ENCODE measurements at regions not wholly inside any gene's neighbourhood (a gene's known extent, or its start where the extent isn't known, plus 50 kb on each side); places are given as distances from the start of the nearest gene placed in this dataset.

DNA sequence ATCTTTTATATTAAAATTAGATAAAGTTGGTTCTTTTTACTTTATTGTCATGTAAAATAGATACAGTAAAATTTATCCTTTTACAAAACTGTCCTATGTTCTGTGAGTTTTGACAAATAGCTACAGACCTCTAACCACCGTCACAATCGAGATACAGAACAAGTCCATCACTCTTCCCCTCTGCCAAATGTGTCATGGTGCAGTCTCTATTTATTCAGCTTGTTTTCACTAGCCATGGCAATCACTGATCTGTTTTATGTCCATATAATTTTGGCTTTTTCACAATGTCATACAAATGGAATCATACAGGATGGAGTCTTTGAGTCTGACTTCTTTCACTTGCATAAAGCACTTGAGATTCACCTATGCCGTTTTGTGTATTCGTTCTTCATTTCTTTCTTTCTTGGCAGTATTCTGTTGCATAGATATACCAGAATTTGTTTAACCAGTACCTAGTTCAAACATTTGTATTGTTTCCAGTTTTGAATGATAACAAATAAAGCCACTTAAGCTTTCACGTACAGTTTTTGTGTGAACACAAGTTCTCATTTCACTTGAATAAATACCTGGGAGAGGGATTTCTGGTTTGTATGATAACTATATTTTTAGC, 273.2 kb upstream of the MPDZ start:
- DNase-seq (ENCODE audit: low read depth in 2 of 2), result no peak

GRCh38 chr9:13550519-13550918, 271.0 kb upstream of the MPDZ start:
- no peak for DNase-seq (ENCODE audit: low read depth in 2 of 2)

DNA sequence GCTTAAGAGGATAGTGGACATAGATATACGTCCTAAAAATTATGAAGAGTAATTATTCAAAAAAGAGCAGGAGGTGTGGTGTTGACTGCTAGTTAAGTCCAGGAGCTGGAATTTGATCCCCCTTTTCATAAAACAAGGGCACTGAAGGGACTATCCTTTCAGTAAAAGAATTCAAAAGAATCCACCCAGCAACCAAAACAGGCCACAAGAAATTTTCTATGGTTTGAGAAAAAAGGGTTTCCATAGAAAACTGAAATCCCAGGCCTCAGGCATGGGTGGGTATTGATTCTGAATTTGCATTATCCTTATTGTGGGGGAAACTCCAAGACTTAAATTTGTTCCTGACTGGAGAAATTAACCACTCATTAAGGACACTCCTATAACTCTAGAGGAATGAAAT, 269.0 kb upstream of the MPDZ start:
- no peak for DNase-seq (ENCODE audit: low read depth in 2 of 2)

DNA sequence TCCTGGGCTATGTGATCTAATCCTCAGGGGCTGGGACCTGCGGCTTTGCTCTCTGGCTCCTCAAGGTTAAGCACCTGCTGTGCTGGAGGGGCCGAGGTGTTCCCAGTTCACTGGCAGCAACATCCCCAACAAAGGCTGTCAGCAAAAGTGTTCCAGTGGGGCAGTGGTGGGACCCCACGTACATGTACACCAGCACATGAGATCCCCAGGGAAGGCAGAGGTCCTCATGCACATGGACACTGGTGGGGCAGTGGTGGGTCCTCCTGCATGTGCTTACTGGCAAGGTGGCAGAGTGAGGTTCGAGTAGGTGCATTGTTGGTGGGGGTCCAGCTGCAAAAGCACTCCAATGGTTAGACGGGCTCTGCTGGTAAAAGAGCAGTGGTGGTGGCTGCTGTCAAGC, 255.6 kb upstream of the MPDZ start:
- DNase-seq (ENCODE audit: low read depth in 2 of 2), result no peak

DNA sequence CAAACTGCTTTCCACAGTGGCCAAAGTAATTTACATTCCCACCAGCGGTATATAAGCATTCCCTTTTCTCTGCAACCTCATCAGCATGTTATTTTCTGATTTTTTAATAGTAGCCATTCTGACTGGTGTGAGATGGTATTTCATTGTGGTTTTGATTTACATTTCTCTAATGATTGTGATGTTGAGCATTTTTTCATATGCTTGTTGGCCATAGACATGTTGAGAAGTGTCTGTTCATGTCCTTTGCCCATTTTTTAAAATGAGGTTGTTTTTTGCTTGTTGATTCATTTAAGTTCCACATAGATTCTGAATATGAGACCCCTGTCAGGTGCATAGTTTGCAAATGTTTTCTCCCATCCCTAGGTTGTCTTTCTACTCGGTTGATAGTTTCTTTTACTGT, 254.5 kb upstream of the MPDZ start:
- DNase-seq (ENCODE audit: low read depth in 2 of 2), result no peak

- no peak for DNase-seq (ENCODE audit: low read depth in 2 of 2)
Observed at GRCh38 chr9:13532407-13532806, 252.9 kb upstream of the MPDZ start.

DNA sequence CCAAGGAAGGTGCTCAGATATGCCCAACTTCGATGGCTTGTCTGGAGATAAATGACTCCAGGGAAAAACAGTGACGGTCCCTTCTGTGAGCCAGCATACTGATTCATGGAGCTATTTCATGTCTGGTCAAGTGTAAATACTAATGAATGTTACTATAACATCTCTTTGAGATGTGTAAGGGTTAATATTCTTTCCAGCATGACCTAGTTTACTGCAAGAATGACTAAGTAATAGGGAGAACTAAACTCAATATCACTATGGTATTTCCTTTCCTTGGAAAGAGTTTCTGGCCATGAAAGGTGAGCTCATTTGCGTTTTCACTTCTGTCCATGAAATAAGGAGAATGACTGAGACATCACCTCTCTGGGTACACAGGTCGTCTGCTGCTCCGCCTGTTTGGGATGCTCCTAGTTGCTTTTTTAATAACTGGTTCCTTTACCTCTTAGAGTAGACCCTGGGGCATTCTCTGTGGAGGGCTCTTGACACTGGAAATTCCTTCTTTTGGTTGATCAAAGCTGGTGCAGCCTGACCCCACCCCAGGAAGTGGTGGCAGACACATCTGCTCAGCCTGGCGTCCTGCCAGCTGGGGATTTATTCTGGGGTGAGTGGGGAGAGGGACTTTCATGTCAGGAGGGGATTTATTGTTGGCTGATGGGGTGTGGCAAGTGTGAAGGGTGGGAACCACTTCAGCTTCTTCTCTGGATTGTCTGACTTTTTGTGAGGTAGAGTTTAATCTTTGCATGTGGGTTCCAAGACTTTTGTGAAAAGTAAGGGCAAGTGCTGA, 250.0 kb upstream of the MPDZ start:
- no peak for DNase-seq (ENCODE audit: low read depth in 2 of 2)

- DNase-seq (ENCODE audit: low read depth in 2 of 2), result no peak
Observed at GRCh38 chr9:13524245-13524644, 244.8 kb upstream of the MPDZ start.

- DNase-seq (ENCODE audit: low read depth in 2 of 2), result no peak
Observed at GRCh38 chr9:13520069-13520468, 240.6 kb upstream of the MPDZ start.

- DNase-seq (ENCODE audit: low read depth in 2 of 2), result no peak
Observed at GRCh38 chr9:13513716-13514444, 234.4 kb upstream of the MPDZ start.

GRCh38 chr9:13513286-13513685, 233.8 kb upstream of the MPDZ start:
- DNase-seq (ENCODE audit: low read depth in 2 of 2), result no peak

- DNase-seq (ENCODE audit: low read depth in 2 of 2), result no peak
Observed at GRCh38 chr9:13508681-13509080, 229.2 kb upstream of the MPDZ start.

DNA sequence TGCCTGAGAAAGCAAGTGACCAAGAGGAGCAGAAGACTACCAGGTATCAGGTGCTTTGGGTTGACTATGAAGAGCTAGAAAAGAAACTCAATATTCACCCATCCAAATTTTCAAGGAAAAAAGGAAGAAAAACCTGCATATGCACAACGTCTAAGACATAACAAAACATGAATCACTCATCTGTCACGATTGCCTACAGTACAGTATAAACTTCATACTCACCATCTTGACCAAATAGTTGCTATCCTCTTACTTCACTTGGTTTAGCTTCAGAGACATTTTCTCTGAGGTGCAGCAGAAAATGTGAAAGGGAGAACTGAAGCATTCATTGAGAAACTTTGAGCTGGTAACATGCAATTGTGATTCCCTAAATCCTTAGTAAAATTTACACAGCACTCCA, 228.6 kb upstream of the MPDZ start:
- DNase-seq (ENCODE audit: low read depth in 2 of 2), result no peak

GRCh38 chr9:13505797-13506196, 226.3 kb upstream of the MPDZ start:
- no peak for DNase-seq (ENCODE audit: low read depth in 2 of 2)

DNA sequence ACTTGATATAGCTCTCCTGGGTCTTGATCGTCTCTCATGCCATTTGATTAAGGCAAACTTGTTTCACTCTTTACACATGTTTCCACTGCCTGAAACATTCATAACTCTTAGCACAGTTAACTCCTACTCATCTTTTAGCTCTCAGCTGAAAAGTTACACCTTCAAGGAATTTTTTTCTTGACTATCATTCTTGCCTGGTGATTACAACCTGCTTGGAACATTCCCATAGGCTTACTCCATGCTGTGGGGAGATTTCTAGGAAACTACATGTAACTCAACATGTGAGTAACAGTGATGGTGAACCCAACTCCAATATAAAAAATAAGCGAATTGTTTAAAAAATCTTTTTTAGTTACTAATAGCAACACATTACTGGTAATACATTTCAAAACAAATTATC, 224.1 kb upstream of the MPDZ start:
- no peak for DNase-seq (ENCODE audit: low read depth in 2 of 2)

DNA sequence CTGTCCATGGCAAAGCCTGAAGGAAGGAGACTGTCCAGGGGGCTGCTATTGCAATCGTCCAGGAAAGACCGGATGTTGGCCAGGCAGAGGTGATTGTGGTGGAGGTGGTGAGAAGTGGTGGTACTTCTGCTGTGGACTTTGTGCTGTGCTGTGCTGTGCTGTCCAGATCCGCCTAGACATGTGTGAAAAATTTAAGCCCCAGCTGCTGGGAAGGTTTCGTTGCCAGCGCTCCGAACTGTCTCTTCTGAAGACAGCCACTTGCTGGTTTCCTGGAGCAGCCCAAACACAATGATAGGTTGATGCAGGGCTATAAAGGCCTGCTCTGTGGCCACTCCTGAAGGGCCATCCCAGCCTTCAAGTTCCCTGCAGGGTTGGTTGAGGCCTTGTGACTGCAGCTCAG, 223.0 kb upstream of the MPDZ start:
- no peak for DNase-seq (ENCODE audit: low read depth in 2 of 2)

DNA sequence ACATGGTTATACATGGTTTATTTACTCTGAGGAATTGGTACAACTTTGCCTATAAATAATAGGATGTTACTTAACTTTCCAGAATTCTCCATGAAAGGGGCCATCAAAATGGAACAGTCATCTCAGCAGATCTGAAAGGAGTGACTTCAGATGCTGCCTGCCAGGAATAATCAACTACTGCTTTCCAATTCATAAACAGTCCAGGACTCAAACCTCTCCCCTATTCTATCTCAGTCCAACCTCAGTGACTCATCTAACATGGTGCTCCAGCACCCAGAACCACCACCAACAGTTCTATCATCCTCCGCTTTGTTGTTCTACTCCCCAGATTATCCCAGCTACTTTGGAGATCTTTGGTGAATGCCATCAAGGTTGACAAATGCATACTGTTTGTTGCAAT, 221.5 kb upstream of the MPDZ start:
- no peak for DNase-seq (ENCODE audit: low read depth in 2 of 2)

GRCh38 chr9:13500034-13500433, 220.5 kb upstream of the MPDZ start:
- DNase-seq (ENCODE audit: low read depth in 2 of 2), result no peak

DNA sequence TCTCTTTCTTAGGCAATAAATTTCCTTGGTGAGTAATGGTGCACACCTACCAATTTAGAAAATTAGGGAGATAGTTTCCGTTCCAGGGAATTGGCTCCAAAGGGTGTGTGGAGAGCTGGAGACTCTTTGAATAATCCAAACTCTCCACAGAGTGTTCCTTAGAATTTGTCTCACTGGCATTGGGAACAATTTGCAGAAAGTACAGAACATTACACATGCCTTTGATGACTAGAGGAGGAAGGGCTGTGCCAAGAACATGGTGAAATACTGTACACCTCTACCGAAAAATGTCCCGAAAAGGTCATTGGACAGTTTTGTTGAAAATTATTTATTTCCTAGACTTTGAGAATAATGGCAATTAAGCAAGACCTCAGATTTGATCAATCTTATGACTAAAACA, 214.2 kb upstream of the MPDZ start:
- DNase-seq (ENCODE audit: low read depth in 2 of 2), result no peak

DNA sequence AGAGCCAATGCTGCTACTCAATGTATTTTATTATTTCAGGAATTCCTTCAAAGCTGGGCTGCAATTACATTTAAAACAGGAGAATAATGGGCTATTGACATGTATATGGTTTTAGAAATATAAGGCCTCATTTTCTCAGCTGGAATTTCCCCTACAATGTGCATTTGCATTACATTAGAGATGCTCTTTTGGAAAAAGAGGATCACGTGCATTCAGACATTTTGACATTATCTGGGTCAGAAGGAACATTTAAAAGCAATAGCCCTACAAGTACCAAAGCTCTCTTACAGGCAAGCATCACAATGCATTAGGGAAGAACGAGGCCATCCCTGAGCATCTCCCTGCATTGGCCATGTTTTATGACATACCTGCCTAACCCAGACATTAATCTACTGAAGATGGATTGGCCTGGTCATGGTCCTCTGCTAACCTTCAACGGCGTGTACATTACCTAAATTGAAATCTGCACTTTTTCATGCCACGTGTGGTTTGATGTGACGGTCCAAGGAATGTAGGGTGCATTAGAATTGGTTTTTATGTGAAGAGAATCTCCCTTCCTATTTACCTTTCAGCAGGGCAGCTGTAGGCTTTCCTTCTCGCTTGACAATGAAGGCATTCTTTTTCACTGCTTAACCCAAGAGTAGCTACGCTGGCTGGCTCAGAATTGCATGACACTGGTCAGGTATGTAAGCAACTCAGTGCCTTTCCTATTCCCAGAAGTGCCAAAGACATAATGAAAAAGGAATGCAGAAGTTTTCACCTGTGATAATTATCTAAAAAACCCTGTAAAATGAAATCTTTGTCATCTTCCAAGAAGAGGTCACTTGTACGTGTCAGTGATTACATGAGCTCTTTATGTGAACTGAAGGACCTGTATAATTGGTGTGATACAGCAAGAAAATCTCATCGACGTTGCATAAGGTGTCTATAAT, 212.3 kb upstream of the MPDZ start:
- no peak for DNase-seq (ENCODE audit: low read depth in 2 of 2)

GRCh38 chr9:13491138-13491492, 211.6 kb upstream of the MPDZ start:
- DNase-seq (ENCODE audit: low read depth in 2 of 2), result no peak

- no peak for DNase-seq (ENCODE audit: low read depth in 2 of 2)
Observed at GRCh38 chr9:13487936-13488335, 208.4 kb upstream of the MPDZ start.

Measured in stimulated activated CD4-positive, alpha-beta T cell treated with anti-CD3 and anti-CD28 coated beads, Interleukin-4, amount 100 ng/mL, for 48 hours (primary cell).